Hepatocyte (in vitro differentiated cells): ENCODE measurements at regions not wholly inside any gene's neighbourhood (a gene's known extent, or its start where the extent isn't known, plus 50 kb on each side); places are given as distances from the start of the nearest gene placed in this dataset.

Experiments
- EZH2 ChIP-seq: fragments of 200-600 bp; sonication (generic); IDR thresholded peaks from 2 replicates; pipeline ENCODE4 v1.6.1; 2016; ENCODE audit warnings: antibody characterized with exemption, mild to moderate bottlenecking, borderline replicate concordance
- EZH2phosphoT487 ChIP-seq: fragments of 200-600 bp; sonication (generic); IDR thresholded peaks from one replicate; pipeline ENCODE4 v1.6.1; 2018; ENCODE audit warnings: antibody characterized with exemption, mild to moderate bottlenecking, low read depth, moderate library complexity; ENCODE audit not compliant: unreplicated experiment, severe bottlenecking
- TF ChIP-seq, protein P1 (sequence below): fragments of 200-600 bp; sonication (generic); IDR thresholded peaks from 2 replicates; pipeline ENCODE4 v1.5.1; 2016; ENCODE audit warnings: antibody characterized with exemption, mild to moderate bottlenecking; ENCODE audit not compliant: poor library complexity

DNA sequence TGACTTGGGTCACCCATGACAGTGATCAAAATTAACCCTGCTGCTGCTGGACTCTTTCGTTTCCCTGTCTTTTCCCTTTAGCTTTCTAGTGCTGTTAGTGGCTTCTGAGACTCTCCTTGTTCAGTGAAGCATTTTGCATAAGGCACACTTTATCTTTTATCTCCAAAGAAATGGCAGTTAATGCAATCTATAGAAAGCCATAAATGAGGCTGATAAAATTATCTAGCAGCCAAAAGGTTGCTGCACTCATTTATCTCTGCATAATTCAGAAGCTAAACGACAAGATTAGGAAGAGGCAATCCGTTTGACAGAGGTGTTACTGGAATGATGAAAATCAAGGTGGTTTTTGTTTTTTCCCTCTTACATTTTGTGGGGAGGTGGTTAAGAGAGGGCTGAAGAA lies 1109.5 kb upstream of the EEF2KMT start:
- TF ChIP-seq, protein P1, sequence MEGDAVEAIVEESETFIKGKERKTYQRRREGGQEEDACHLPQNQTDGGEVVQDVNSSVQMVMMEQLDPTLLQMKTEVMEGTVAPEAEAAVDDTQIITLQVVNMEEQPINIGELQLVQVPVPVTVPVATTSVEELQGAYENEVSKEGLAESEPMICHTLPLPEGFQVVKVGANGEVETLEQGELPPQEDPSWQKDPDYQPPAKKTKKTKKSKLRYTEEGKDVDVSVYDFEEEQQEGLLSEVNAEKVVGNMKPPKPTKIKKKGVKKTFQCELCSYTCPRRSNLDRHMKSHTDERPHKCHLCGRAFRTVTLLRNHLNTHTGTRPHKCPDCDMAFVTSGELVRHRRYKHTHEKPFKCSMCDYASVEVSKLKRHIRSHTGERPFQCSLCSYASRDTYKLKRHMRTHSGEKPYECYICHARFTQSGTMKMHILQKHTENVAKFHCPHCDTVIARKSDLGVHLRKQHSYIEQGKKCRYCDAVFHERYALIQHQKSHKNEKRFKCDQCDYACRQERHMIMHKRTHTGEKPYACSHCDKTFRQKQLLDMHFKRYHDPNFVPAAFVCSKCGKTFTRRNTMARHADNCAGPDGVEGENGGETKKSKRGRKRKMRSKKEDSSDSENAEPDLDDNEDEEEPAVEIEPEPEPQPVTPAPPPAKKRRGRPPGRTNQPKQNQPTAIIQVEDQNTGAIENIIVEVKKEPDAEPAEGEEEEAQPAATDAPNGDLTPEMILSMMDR = no peak
- no peak for TF ChIP-seq EZH2phosphoT487
- TF ChIP-seq EZH2 = no peak
